Activated naive CD8-positive, alpha-beta T cell treated with anti-CD3 and anti-CD28 coated beads for 36 hours (primary cell): ENCODE measurements at regions not wholly inside any gene's neighbourhood (a gene's known extent, or its start where the extent isn't known, plus 50 kb on each side); places are given as distances from the start of the nearest gene placed in this dataset.
A peak's percentile ranks its signal among the peaks of the same experiment; 100 is the strongest.

ENCODE experiments used
- DNase-seq: peaks from one replicate; pipeline ENCODE4 v3.0.0; 2021
- H3K27ac Mint-ChIP-seq: one replicate; pipeline ENCODE4 v1.8.0; 2022; ENCODE audit warnings: mild to moderate bottlenecking, moderate library complexity, mixed read lengths
- H3K27me3 Mint-ChIP-seq: one replicate; pipeline ENCODE4 v1.8.0; 2022; ENCODE audit warnings: mild to moderate bottlenecking, mixed read lengths
- H3K36me3 Mint-ChIP-seq: one replicate; pipeline ENCODE4 v1.8.0; 2021; ENCODE audit warnings: mild to moderate bottlenecking, mixed read lengths
- H3K4me1 Mint-ChIP-seq: one replicate; pipeline ENCODE4 v1.8.0; 2021; ENCODE audit warnings: mixed read lengths
- H3K4me3 Mint-ChIP-seq: one replicate; pipeline ENCODE4 v1.8.0; 2022; ENCODE audit warnings: mild to moderate bottlenecking, moderate library complexity, mixed read lengths
- H3K9me3 Mint-ChIP-seq: one replicate; pipeline ENCODE4 v1.8.0; 2022; ENCODE audit warnings: mixed read lengths

GRCh38 chr17:77457572-77458201, 316.9 kb downstream of the SEC14L1 start:
- Mint-ChIP-seq H3K4me1 (peaks cover 60% of the 10 kb centered on the region), H3K9me3 (no peaks in the 10 kb centered on the region), H3K27ac (peak overlapping the region; percentile 100), H3K27me3 (no peaks in the 10 kb centered on the region), H3K36me3 (peaks cover 73% of the 10 kb centered on the region), H3K4me3 (peak overlapping the region; percentile 94)
- DNase-seq = no peak

DNA sequence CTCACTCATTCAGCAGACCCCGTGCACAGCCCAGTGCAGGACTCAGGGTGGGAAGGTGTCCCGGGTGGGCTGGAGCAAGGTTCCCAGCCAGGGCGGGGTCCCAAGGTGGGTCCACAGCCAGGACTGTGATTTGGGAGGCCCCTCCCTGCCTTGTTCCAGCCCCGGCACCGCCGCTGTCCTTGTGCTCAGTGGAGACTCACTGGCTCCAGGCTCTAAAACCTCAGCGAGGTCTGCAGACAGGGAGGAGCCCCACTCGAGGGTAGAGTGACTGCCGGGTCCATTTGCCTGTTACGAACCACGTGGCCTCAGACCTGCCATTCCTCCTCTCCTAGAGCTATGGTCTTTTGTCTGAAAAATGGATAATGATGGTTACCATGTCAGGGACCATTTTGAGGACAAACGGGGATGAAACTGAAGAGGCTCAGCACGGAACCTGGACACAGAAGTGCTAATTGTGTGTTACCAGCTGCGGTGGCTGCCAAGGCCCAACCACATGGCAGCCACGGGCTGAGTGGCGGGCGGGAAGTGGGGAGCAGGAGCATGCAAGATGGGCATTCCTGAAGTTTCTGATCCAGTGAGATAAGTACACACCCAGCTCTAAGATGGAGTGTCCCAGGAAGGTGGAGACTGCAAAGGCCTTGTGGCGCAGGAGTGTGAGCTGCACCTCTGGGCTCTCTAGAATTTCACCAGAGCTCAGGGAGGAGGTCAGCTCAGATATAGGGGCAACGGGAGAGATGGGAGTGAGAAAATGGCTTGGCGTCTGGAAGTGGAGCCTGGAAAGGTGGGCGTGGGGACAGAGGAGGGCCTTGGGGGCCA, 317.6 kb downstream of the SEC14L1 start:
- no peaks in the 10 kb centered on the region for H3K9me3 Mint-ChIP-seq
- DNase-seq = no peak
- H3K27ac Mint-ChIP-seq = peak overlapping the region; percentile 100
- H3K4me3 Mint-ChIP-seq = peak overlapping the region; percentile 94
- peaks cover 73% of the 10 kb centered on the region for H3K36me3 Mint-ChIP-seq
- no peaks in the 10 kb centered on the region for H3K27me3 Mint-ChIP-seq
- H3K4me1 Mint-ChIP-seq = peaks cover 64% of the 10 kb centered on the region

GRCh38 chr17:77459018-77459755, 318.4 kb downstream of the SEC14L1 start:
- peak overlapping the region; percentile 94 for H3K4me3 Mint-ChIP-seq
- H3K9me3 Mint-ChIP-seq = no peaks in the 10 kb centered on the region
- peak overlapping the region; percentile 100 for H3K27ac Mint-ChIP-seq
- DNase-seq = no peak
- peaks cover 69% of the 10 kb centered on the region for H3K36me3 Mint-ChIP-seq
- peaks cover 67% of the 10 kb centered on the region for H3K4me1 Mint-ChIP-seq
- H3K27me3 Mint-ChIP-seq = no peaks in the 10 kb centered on the region

DNA sequence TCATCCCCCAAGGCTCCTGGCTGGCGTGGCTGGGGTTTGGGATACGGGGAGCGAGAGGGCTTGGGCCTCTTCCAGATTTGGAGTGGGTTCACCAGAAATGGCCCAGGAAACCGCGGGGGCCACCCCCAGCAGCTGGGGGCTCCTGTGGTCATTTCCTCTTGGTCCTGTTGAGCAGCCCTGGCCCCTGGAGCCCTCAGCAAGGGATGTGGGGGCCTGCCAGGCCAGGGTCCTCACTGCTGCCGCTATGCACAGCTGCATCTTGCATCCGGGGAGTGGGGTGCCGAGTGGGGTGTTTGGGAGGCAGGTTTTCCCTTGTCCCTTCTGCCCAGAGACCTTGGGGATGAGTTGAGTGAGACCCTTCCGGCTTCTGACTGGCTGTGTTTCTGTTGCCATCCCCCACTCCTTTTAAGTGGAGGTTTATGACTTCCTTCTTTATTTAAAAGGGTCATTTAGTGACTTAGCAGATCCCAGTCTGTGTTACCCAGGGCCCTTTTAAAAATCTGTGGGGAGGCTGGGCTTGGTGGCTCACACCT, 319.8 kb downstream of the SEC14L1 start:
- Mint-ChIP-seq H3K4me1 (peaks cover 77% of the 10 kb centered on the region), H3K4me3 (peak overlapping the region; percentile 94), H3K27me3 (no peaks in the 10 kb centered on the region), H3K9me3 (no peaks in the 10 kb centered on the region), H3K36me3 (peaks cover 69% of the 10 kb centered on the region), H3K27ac (peak overlapping the region; percentile 100)
- DNase-seq = no peak

GRCh38 chr17:77461277-77462057, 320.7 kb downstream of the SEC14L1 start:
- peaks cover 65% of the 10 kb centered on the region for H3K36me3 Mint-ChIP-seq
- no peak for DNase-seq
- no peaks in the 10 kb centered on the region for H3K9me3 Mint-ChIP-seq
- H3K4me1 Mint-ChIP-seq = peaks cover 80% of the 10 kb centered on the region
- H3K27me3 Mint-ChIP-seq = no peaks in the 10 kb centered on the region
- peak overlapping the region; percentile 94 for H3K4me3 Mint-ChIP-seq
- H3K27ac Mint-ChIP-seq = peak overlapping the region; percentile 100

- H3K36me3 Mint-ChIP-seq = peaks cover 64% of the 10 kb centered on the region
- no peak for DNase-seq
- peak overlapping the region; percentile 94 for H3K4me3 Mint-ChIP-seq
- H3K4me1 Mint-ChIP-seq = peaks cover 81% of the 10 kb centered on the region
- no peaks in the 10 kb centered on the region for H3K9me3 Mint-ChIP-seq
- peak overlapping the region; percentile 100 for H3K27ac Mint-ChIP-seq
- no peaks in the 10 kb centered on the region for H3K27me3 Mint-ChIP-seq
Measured at GRCh38 chr17:77462090-77462489, 321.3 kb downstream of the SEC14L1 start.

- Mint-ChIP-seq H3K4me3 (peak overlapping the region; percentile 94), H3K4me1 (peaks cover 78% of the 10 kb centered on the region), H3K9me3 (no peaks in the 10 kb centered on the region), H3K36me3 (peaks cover 60% of the 10 kb centered on the region), H3K27ac (peak overlapping the region; percentile 100), H3K27me3 (no peaks in the 10 kb centered on the region)
- DNase-seq = no peak
Measured at GRCh38 chr17:77462553-77463497, 322.1 kb downstream of the SEC14L1 start.

GRCh38 chr17:77464988-77465357, 324.2 kb downstream of the SEC14L1 start:
- no peak for DNase-seq
- H3K27me3 Mint-ChIP-seq = no peaks in the 10 kb centered on the region
- peaks cover 60% of the 10 kb centered on the region for H3K36me3 Mint-ChIP-seq
- H3K4me1 Mint-ChIP-seq = peaks cover 76% of the 10 kb centered on the region
- H3K27ac Mint-ChIP-seq = peak overlapping the region; percentile 86
- peak overlapping the region; percentile 62 for H3K4me3 Mint-ChIP-seq
- peaks cover 3% of the 10 kb centered on the region for H3K9me3 Mint-ChIP-seq

GRCh38 chr17:77465358-77466041, 324.7 kb downstream of the SEC14L1 start:
- peak; percentile 81 for DNase-seq
- H3K9me3 Mint-ChIP-seq = peaks cover 4% of the 10 kb centered on the region
- H3K4me1 Mint-ChIP-seq = peaks cover 76% of the 10 kb centered on the region
- peak overlapping the region; percentile 62 for H3K4me3 Mint-ChIP-seq
- H3K36me3 Mint-ChIP-seq = peaks cover 62% of the 10 kb centered on the region
- H3K27me3 Mint-ChIP-seq = no peaks in the 10 kb centered on the region
- peak overlapping the region; percentile 86 for H3K27ac Mint-ChIP-seq

GRCh38 chr17:77466140-77466539, 325.4 kb downstream of the SEC14L1 start:
- Mint-ChIP-seq H3K36me3 (peaks cover 67% of the 10 kb centered on the region), H3K27me3 (no peaks in the 10 kb centered on the region), H3K4me3 (peak overlapping the region; percentile 62), H3K4me1 (peaks cover 78% of the 10 kb centered on the region), H3K27ac (peak overlapping the region; percentile 86), H3K9me3 (peaks cover 4% of the 10 kb centered on the region)
- DNase-seq = no peak

DNA sequence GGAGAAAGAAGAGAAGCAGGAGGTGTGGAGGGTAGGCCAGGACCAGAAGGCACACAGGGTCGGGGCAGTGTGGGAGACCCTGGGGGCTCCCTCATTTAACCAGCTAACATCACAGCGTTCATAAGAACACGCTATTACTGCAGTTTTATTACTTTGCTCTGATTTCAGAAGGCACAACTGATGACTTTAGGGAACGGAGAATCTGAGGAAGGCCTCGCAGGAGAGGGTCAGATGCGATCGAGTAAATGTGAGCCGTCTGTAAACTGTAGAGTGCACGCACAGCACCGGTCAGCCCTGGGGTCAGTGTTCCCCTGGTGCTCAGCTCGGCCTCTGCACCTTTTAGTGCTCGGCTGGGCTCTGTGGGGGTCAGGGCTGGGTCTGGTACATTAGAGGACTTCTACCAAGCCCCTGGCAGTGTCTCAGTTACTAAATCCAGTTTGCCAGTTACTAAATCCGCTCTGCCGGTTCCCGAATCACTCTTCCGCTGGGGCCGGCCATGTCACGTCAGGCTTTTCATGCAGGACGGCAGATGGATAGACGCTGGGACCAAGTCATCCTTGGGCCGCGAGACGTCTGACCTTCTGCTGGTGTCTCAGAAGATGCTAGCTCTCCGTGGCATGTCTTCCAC, 325.9 kb downstream of the SEC14L1 start:
- Mint-ChIP-seq H3K9me3 (peaks cover 4% of the 10 kb centered on the region), H3K27me3 (no peaks in the 10 kb centered on the region), H3K36me3 (peaks cover 66% of the 10 kb centered on the region), H3K4me3 (peak overlapping the region; percentile 62), H3K27ac (peak overlapping the region; percentile 86), H3K4me1 (peaks cover 77% of the 10 kb centered on the region)
- DNase-seq = no peak

DNA sequence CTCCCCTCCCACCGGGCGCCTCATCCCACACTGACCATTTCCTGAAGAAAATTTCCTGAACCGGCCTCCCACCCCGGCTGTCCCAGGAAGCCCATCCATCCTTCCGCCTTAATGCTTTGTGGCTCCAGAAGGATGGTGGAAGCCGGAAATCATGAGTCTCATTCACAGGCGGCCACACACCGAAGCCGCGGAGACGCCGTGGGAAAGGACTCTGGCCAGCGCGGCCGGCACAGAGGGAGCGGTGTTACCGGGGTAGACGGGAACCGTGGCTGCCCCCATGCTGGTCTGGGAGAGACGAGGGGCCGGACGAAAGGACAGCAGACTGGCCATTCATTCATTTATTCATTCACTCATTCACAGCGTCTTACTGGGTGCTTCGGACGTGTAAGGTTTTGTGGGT, 326.8 kb downstream of the SEC14L1 start:
- Mint-ChIP-seq H3K27me3 (no peaks in the 10 kb centered on the region), H3K36me3 (peaks cover 67% of the 10 kb centered on the region), H3K4me3 (no peak overlapping the region), H3K27ac (peak overlapping the region; percentile 31), H3K9me3 (peaks cover 4% of the 10 kb centered on the region), H3K4me1 (peaks cover 82% of the 10 kb centered on the region)
- DNase-seq = no peak

- peak overlapping the region; percentile 19 for H3K4me3 Mint-ChIP-seq
- H3K4me1 Mint-ChIP-seq = peaks cover 85% of the 10 kb centered on the region
- no peaks in the 10 kb centered on the region for H3K27me3 Mint-ChIP-seq
- H3K27ac Mint-ChIP-seq = peak overlapping the region; percentile 83
- H3K9me3 Mint-ChIP-seq = peaks cover 4% of the 10 kb centered on the region
- H3K36me3 Mint-ChIP-seq = peaks cover 63% of the 10 kb centered on the region
- no peak for DNase-seq
Measured at GRCh38 chr17:77468897-77469296, 328.1 kb downstream of the SEC14L1 start.
